NCI-H460 (cell line): ENCODE measurements at regions not wholly inside any gene's neighbourhood (a gene's known extent, or its start where the extent isn't known, plus 50 kb on each side); places are given as distances from the start of the nearest gene placed in this dataset.
"Not testable (repeated sequence)": the region's sequence is repeated elsewhere in the genome, so short reads cannot be mapped to it uniquely, and the experiment has no call there.

Source experiments
- DNase-seq: peaks from one replicate; pipeline ENCODE4 v3.0.0-alpha.2; 2016; ENCODE audit warnings: low read depth; ENCODE audit errors: extremely low read depth

DNA sequence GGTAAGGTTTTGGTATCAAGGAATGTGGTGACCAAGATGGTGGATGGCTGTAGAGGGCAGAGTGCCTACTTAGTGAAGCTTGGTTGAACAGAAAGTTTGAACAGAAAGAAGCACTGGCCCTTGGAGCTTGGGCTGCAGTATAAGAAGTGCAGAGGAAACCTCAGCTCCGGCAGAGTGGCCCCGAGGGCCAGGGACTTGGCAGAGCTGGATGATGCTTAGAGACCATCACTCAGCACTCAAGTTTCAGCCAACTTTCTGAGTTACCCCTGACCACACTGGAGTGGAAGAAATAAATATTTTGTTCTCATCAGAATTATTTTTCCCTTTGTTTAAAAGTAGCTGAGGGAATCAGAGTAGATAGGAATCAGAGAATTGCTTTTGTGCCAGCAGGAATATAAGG, 336.7 kb downstream of the C7orf25 start:
- no peak for DNase-seq

DNA sequence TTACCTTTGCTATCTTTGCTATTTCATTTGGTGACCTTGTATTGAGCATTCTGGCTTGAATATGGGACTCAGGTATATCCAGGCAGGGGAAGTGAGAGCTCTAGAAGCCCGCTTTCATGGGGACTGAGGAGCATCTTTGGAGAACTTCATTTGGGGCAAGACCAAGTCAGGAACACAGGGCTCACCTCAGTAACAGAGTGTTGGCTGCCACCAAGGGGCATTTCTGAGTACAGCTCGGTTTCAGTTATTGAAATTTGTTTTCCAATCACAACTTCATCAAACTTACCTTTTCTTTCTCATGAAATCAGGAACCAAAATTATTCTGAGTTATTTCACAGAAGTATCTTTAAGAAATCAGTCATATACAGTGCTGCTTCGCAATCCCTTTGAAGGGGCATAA, 337.2 kb downstream of the C7orf25 start:
- DNase-seq: no peak

DNA sequence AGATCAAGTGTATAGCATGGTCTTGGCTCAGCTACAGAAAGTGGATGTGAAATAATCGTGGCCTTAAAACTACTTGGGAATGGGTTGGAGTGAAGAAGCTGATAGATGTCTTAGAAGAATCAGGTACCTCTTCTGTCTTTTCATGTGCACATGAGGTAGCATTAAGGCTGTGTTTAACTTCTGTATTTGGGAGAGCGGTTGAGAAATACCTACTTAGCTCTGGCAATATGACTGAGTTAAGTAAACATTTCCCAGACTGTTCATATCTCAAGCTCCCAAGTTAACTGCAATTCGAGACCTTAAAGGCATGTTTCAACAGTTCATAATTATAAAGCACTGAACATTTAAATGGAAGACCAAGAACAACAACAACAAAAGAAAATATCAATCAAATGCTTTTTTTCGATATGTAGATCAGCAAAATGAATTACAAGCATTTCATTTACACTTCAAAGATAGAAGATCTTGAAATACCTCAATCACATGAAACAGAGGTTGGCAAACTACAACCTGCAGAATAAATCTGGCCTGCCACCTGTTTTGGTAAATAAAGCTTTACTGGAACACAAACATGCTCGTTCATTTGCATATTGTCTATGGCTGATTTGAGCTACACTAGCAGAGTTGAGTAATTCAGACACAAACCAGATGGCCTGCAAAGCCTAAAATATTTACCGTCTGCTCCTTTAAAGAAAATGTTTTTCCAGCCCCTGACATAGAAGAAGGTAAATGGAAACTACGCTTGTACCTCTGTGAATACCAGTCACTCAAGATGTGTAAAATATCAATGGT, 337.1 kb upstream of the GLI3 start:
- no peak for DNase-seq

DNA sequence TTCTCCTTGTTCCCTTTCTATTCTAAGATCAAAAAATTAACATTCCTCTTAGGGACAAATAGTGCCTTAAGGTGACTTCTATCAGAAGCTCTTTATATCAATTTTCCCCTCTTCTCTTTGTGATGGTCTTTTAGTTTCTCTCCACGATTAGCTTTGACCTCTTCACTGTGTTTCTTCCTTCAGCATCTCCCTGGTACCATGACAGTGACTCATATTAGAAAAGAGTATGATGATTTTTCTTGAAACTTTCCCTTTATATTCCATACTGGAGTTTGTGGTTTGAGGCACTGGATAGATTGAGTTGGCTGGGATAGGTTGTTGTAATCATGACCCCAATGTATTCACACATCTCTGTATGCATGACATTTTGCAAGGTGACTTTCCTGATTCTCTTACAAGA, 335.6 kb upstream of the GLI3 start:
- no peak for DNase-seq

DNA sequence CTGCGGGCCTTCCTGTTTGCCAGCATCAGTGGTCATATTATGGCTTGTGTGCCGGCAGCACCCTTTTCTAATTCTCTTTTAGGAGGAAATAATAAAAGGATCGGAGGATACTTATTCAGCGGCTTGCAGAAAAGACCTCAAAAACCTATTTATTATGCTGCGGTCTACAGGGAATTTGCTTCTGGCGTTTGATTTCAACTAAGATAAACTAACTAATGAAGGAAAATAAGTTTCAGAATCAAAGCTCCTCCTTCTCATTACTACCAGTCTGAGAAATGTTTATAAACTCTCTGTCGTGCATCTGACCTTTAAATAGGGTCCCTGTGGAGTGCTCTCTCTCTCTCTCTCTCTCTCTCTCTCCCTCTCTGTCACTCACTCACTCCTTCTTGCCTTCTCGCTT, 335.0 kb upstream of the GLI3 start:
- DNase-seq: no peak

DNA sequence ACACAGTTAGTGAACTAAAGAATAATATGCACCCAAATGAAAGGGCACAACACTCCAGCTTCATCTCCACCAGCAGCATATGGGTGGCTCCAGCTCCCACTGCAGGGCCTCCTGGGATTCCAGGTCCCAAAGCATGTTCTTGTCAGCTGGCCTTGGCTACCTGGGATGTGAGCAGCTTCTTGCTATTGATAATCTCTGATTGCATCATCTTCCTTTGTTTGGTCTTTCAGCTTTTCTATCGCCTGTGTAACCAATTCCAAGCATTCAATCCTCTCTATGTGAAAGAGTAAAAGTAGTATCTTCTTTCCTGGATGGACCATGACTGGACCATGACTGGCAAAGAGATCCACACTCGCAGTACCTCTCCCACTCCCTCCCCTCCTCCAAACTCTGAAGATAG, 333.9 kb upstream of the GLI3 start:
- no peak for DNase-seq

DNA sequence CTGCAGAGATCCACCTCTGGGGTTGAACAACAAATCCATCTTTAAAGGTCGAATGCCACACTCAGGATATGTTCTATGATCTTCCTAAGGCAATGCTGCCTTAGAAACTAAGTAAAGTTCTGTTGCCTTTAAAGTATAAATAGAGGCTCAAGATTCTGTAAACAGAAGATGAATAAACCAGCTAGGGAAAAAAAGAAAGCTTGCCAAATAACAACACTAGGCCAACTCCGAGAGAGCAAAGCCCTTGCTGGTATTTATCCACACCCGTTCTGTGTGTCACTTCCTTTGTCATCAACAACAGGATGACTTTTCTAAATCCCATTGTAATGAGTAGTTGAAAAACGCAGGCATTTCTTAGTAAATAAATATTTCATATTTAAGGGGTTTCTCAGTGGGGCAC, 330.0 kb upstream of the GLI3 start:
- no peak for DNase-seq

DNA sequence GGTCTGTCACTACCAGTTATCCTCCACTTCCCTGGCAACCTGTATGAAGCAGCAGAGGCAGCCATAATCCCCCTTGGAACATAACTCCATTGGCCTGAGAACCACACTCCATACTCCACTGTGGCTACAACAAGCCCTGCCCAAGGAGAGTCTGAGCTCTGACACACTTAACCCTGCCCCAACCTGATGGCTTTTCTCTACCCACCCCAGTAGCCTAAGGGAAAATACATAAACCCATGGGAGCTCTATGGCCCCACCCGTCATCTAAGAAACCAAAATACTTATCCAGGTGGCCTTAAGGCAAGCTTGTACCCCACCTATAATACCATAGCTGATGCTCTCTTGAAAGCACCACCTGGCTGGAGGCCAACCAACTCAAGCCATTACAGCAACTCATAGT, 324.8 kb upstream of the GLI3 start:
- no peak for DNase-seq

DNA sequence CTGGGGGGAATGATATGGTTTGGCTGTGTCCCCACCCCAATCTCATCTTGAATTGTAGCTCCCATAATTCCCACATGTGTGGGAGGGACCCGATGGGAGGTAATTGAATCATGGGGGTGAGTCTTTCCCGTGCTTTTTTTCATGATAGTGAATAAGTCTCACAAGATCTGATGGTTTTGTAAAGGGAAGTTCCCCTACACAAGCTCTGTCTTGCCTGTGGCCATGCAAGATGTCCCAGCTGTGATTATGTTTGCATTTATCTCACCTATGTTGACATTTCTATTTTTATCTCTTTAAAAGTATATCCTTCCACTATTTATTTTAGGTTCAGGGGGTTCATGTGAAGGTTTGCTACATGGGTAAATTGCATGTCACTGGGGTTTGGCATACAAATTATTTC, 323.9 kb upstream of the GLI3 start:
- no peak for DNase-seq

DNA sequence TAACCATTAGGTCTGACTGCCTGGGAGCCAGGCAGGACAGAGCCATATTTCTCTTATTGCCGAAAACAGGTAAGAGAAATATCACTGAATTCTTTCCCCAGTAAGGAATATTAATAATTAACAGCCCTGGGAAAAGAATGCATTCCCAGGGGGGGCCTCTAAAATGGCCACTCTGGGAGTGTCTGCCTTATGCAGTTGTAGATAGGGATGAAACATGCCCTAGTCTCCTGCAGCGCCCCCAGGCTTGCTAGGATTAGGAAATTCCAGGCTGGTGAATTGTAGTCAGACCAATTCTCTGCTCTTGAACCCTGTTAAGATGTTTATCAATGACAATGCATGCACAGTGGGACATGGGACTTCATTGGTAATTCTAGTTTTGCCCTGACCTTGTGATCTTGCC, 317.9 kb upstream of the GLI3 start:
- not testable (repeated sequence) for DNase-seq

DNA sequence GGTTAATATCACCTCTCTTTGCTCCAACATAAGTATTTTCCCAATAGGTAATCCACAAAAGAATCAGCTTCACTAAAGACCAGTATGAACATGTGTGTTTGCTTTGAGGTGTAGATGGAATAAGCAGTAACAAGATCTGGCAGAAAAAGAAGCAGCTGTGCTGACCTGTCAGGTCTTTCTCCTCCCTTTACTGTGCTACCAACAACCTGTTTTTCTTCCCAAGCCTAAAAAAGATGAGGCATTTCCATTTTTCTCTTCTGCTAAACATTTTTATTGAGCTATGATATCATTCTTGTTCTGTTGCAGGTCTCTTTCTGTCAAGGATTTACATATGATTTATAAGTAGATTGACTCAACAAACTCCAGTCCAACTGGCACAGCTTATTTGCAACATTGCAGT, 315.2 kb upstream of the GLI3 start:
- DNase-seq: no peak

DNA sequence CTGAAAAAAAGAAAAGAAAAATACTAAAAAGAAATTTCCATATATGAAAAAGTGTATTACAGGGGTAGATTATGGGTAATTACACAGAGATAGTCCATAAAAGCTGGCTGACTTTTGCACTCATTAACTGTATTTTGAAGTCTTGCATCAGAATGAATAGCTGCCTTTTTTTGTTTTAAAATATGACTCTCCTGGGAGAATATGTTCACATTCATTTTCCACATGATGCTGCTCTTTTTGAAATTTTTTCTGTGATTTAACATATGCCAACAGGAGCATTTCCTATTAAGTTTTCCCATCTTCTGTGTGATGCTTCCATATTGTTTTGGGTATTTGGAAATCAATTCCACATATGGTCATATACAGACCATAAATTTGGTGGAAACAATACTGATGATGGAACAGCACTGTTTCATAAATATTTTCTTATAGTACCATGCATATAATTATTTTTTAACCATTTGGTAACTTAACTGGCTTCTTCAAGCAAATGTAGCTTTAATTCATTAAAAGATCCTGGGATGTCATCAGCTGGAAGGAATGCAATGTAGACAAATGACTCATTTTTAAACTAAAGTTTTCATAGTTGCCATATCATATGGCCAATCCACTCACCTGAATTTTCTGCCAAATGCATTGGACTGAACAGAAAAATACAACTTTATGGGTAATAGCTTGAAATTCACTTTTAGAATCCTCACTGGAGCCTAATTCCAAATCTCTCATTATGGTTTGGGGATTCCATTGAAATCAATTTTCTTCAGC, 313.9 kb upstream of the GLI3 start:
- DNase-seq: no peak

DNA sequence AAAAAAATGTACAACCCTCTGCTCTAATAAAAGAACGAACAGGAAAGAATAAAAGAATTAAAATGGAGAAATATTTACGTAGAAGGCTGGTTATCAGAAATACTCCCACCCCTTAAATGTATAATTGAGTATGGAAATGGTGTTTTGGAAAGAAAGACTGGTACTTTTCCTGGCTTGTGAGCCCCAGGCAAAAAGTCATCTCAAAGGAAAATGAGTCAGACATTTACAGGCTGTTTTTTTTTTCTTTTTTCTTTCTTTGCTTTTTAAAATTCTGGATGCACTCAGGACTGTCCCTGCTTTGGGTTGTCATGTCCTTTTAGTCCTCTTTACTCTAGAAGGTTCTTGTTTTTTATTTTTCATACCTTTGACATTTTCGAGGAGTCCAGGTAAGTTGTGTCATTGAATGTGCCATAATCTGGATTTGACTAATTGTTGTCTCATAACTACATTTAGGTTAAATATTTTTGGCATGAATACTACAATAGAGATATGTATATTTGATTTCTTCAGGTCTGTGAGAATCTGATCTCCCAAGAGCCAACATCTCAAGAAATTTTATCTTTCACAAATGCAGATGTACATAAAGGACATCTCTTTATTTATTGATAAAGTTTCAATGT, 313.0 kb upstream of the GLI3 start:
- DNase-seq: no peak

DNA sequence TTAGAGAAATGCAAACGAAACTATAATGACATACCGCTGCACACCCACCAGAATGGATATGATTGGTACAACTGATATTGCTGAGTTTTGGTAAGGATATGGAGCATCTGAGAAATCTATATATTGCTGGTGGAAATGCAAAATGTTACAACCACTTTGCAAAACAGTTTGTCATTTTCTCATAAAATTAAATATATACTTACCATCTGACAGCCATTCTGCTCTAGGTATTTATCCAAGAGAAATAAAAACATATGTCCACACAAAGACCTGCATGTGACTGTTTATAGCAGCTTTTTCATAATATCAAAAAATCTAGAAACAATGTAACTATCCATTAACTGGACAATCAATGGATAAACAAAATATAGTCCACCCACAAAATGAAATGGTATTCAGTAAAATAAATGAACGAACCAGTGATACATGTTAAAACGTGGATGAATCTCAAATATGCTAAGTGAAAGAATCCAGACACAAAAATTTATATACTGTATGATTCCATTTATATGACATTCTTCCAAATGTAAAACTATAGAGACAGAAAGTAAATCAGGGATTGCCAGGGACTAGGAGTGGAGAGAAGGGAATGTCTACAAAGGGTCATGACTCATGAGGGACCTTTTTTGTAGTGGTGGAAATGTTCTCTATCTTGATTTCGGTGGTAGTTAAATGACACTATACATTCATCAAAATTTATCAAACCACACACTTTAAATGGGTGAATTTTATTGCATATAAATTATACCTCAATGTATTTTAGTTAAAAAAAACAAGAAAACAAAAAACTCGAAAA, 312.0 kb upstream of the GLI3 start:
- no peak for DNase-seq

DNA sequence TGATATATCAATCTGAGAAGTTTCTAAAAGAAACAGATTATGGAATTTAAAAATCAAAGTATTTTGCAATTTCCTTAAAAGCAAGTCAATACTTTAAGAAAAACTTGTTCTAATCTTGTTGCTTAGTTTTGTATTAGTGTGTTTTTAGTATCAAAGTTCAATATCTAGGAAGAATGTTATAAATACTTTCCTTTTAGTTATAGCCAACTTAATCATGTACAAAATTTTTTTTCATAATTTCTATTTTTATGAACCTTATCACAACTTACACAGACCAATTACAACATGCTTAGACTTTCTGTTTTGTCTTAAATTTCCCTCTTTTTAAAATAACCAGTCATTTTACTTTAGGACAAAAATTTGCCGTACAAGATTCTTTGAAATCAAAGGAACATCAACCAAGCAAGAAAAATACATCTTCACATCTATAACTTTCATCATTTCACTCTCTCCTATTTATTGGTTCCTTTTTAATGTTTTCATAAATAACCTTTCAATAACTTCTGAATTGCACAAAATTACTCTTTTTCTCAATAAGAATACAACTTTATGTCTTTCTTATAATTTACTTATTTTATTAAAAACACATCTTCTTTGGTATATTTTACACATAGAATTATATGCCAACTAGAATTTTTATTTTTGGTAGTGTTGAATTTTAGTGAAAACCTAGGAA, 308.2 kb upstream of the GLI3 start:
- no peak for DNase-seq

DNA sequence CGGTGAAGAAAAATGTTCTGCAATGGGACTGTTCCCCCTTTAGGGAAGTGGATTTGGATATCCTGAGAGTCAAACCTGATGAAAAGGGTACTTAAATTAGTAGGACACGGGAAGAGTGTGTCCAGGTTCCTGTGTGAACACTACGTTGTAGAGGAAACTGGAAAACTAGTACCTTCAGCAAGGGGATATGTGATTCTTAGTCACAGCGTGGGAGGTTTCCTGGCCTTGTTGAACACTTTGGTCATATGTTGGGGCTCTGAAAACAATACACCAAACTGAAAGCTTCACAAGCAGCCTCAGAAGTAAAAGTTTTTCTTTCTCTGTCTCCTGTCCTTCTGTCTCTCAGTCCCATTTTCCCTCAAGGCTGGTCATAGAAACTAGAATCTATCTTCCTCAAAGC, 306.9 kb upstream of the GLI3 start:
- no peak for DNase-seq

DNA sequence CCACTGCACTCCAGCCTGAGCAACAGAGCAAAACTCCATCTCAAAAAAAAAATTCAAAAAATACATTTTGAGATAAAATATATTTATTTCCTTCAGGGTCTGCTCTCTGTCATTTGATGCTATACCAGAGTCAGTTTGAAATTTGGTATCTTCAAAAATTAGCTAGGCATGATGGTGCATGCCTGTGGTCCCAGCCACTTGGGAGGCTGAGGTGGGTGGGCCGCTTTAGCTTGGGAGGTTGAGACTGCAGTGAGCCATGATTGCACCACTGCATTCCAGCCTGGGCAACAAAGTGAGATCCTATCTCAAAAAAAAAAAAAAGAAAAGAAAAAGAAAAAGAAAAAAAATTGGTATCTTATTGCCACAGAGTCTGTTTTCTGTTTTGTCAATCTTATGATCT, 305.4 kb upstream of the GLI3 start:
- DNase-seq: not testable (repeated sequence)

DNA sequence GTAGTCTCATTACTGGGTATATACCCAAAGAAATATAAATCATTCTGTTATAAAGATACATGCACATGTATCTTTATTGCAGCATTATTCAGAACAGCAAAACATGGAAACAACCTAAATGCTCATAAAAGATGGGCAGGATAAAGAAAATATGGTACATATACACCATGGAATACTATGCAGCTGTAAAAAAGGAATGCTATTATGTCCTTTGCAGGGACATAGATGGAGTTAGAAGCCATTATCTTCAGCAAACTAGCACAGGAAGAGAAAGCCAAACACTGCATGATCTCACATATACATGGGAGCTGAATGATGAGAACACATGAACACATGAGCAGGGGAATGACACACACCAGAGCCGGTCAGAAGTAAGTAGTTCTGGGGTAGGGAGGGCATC, 297.4 kb upstream of the GLI3 start:
- DNase-seq: no peak

DNA sequence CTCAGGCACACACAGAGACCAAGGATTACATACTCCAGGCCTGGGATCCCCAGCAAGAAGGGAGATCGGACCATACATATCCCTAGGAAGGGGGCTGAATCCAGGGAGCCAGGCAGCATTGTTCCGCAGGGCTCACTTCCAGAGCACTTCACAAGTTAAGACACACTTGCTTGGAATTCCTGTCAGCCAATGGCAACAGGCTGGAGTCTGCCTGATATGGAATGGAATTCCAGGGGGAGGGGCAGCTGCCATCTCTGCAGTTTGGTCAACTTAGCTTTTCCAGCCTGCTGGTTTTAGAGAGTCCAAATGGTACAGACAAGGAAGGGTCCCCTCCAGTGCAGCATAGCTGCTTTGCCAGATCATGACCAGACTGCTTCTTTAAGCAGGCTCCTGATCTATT, 290.0 kb upstream of the GLI3 start:
- no peak for DNase-seq

DNA sequence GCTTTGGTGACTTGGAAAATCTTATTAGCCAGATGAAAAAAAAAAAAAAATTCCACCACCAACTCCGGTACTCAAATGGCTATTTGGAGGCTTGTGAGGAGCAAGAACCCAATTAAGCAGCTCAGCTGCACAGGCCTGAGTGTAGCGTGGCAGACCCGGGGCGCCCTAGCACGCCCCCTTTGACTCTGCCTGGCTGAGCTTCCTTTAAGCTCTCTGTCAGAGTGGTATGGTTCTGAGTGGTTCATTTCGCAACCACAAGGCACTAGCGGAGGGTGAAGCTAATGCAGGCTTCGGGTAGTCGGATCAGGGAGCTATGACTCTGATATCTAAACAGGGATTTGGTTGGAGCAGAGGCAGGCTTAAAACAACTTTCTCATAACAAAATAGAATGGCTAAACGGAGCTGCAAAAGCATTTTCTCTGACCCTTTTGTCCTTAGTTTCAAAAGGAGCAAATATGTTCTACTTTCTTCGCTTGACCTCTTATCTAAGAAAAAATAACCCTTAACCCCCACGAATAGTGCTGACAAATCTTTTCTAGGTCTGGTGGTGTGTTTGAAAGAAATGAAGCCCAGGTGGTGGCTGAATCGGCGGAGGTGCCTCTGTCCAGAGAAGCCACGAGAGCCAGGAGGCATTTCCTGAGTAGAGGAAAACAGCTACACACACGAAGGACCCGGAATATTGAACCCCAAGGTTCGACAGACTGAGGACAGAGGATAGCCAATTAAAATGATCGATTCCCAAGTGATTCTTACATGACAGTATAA, 285.4 kb upstream of the GLI3 start:
- DNase-seq: no peak
